ENCODE measurements at regions not wholly inside any gene's neighbourhood (a gene's known extent, or its start where the extent isn't known, plus 50 kb on each side); places are given as distances from the start of the nearest gene placed in this dataset.

GRCh38 chr10:44056967-44057805 is 327.7 kb downstream of the CXCL12 start:
- no peak for TF ChIP-seq CTCF (conservative IDR thresholded peaks at IDR 0.05)
- no peak for TF ChIP-seq EZH2 (IDR thresholded peaks at IDR 0.05; ENCODE audit: low read depth)

Data from PC-9 (cell line).